ENCODE measurements at regions not wholly inside any gene's neighbourhood (a gene's known extent, or its start where the extent isn't known, plus 50 kb on each side); places are given as distances from the start of the nearest gene placed in this dataset.

- TF ChIP-seq TCF7 (CRISPR knock-in tag; IDR thresholded peaks at IDR 0.05; ENCODE audit: low read depth) (no peak), ETV6 (CRISPR knock-in tag; IDR thresholded peaks at IDR 0.05) (no peak), TEAD4 (CRISPR knock-in tag; IDR thresholded peaks at IDR 0.05) (no peak), E2F4 (CRISPR knock-in tag; IDR thresholded peaks at IDR 0.05; ENCODE audit: borderline replicate concordance, low read depth) (no peak), IRF1 (CRISPR knock-in tag; IDR thresholded peaks at IDR 0.05) (no peak), ATF6 (CRISPR knock-in tag; IDR thresholded peaks at IDR 0.05) (no peak)
Observed at GRCh38 chr5:88401686-88402085, 133.0 kb upstream of the TMEM161B start (continued).

GRCh38 chr5:88401228-88401627 lies 132.6 kb upstream of the TMEM161B start:
- H3K9me3 Mint-ChIP-seq: no peaks in the 10 kb centered on the region
- H3K27me3 Mint-ChIP-seq (ENCODE audit: low read depth): peaks cover 4% of the 10 kb centered on the region
- no peak overlapping the region for H3K27ac Mint-ChIP-seq
- ChIA-PET CTCF (no interaction called here), POLR2A (interaction anchor here (0.6 to 0.7 kb wide), 2 partner anchors 245 to 305 kb away, joined by 3 to 6 read pairs; no protein-coding TSS in a partner anchor)
- no peak for DNase-seq (ENCODE audit: low spot score)
- ATAC-seq: no peak
- H3K4me3 Mint-ChIP-seq: no peak overlapping the region
- no peak for TF ChIP-seq SP1 (CRISPR knock-in tag; conservative IDR thresholded peaks at IDR 0.05)
- no peak for TF ChIP-seq TEAD1 (CRISPR knock-in tag; IDR thresholded peaks at IDR 0.05)
- no peak for TF ChIP-seq SOX15 (CRISPR knock-in tag; IDR thresholded peaks at IDR 0.05)
- TF ChIP-seq PRDM15 (CRISPR knock-in tag; IDR thresholded peaks at IDR 0.05): no peak
- no peak for TF ChIP-seq ZNF138 (CRISPR knock-in tag; conservative IDR thresholded peaks at IDR 0.05)
- TF ChIP-seq RORB (CRISPR knock-in tag; IDR thresholded peaks at IDR 0.05): no peak
- no peak for TF ChIP-seq ZSCAN18 (CRISPR knock-in tag; IDR thresholded peaks at IDR 0.05)
- TF ChIP-seq MYBL2 (CRISPR knock-in tag; IDR thresholded peaks at IDR 0.05): no peak
- no peak for TF ChIP-seq IRF1 (CRISPR knock-in tag; IDR thresholded peaks at IDR 0.05)
- TF ChIP-seq ATF6 (CRISPR knock-in tag; IDR thresholded peaks at IDR 0.05): no peak
- peaks cover 51% of the 10 kb centered on the region for H3K4me1 Mint-ChIP-seq
- H3K36me3 Mint-ChIP-seq: no peaks in the 10 kb centered on the region
